Thymus (tissue), 11 donors: ENCODE measurements at regions not wholly inside any gene's neighbourhood (a gene's known extent, or its start where the extent isn't known, plus 50 kb on each side); places are given as distances from the start of the nearest gene placed in this dataset.
"Not testable (repeated sequence)": the region's sequence is repeated elsewhere in the genome, so short reads cannot be mapped to it uniquely, and the experiment has no call there.

Experiments
- DNase-seq, 9 donors: peaks; one replicate each; pipeline ENCODE4 v3.0.0-alpha.2; 2013; ENCODE audit warnings: low spot score in 9 of 9, low read depth in 6 of 9, missing footprints in 1 of 9
- H3K27ac ChIP-seq, 2 donors: one replicate each; pipeline ENCODE4 v1.5.1; 2013; ENCODE audit warnings: control low read depth in 1 of 2, low read depth in 1 of 2, low read length in 1 of 2, mild to moderate bottlenecking in 1 of 2, moderate library complexity in 1 of 2
- H3K27me3 ChIP-seq, 2 donors: one replicate each; pipeline ENCODE4 v1.5.1; 2013; ENCODE audit warnings: low read length in 1 of 2; ENCODE audit not compliant: control insufficient read depth in 2 of 2, insufficient read depth in 1 of 2
- H3K36me3 ChIP-seq, 2 donors: one replicate each; pipeline ENCODE4 v1.5.1; 2013; ENCODE audit warnings: low read length in 1 of 2, mild to moderate bottlenecking in 1 of 2, moderate library complexity in 1 of 2; ENCODE audit not compliant: control insufficient read depth in 2 of 2, insufficient read depth in 2 of 2
- H3K4me1 ChIP-seq, 2 donors: one replicate each; pipeline ENCODE4 v1.5.1; 2013; ENCODE audit warnings: low read length in 2 of 2; ENCODE audit not compliant: control insufficient read depth in 2 of 2, insufficient read depth in 2 of 2
- H3K4me3 ChIP-seq, 2 donors: one replicate each; pipeline ENCODE4 v1.5.1; 2013; ENCODE audit warnings: low read length in 2 of 2, control low read depth in 1 of 2, mild to moderate bottlenecking in 1 of 2
- H3K9me3 ChIP-seq, 2 donors: one replicate each; pipeline ENCODE4 v1.5.1; 2013; ENCODE audit warnings: low read length in 1 of 2, mild to moderate bottlenecking in 1 of 2; ENCODE audit not compliant: control insufficient read depth in 2 of 2, insufficient read depth in 1 of 2
- WGBS: extraction: QIAGEN DNeasy Blood & Tissue Kit; methylation state at CpG from one replicate; pipeline ENCODE4 v1.1.7; 2013; 5-methylcytosine and 5-hydroxymethylcytosine counted together
- donor health status: healthy.

- Histone ChIP-seq H3K9me3 (no peaks in the 10 kb centered on the region), H3K27me3 (peaks cover 0 to 7% of the 10 kb centered on the region in 2 donors), H3K4me1 (peaks cover 0 to 5% of the 10 kb centered on the region in 2 donors), H3K27ac (no peak overlapping the region), H3K36me3 (no peaks in the 10 kb centered on the region), H3K4me3 (no peak overlapping the region)
- 95% methylated on average over 6 of the region's 6 CpGs for WGBS
- no peak for DNase-seq
These were observed 204.9 kb upstream of the LINGO1 start for GRCh38 chr15:77837649-77838025.

- no peak for DNase-seq
- 88% methylated on average over 12 of the region's 12 CpGs for WGBS
- no peak overlapping the region for H3K4me3 ChIP-seq
- H3K4me1 ChIP-seq, result peaks cover 0 to 11% of the 10 kb centered on the region in 2 donors
- H3K27ac ChIP-seq, result no peak overlapping the region
- H3K36me3 ChIP-seq, result no peaks in the 10 kb centered on the region
- H3K9me3 ChIP-seq, result no peaks in the 10 kb centered on the region
- peaks cover 0 to 7% of the 10 kb centered on the region in 2 donors for H3K27me3 ChIP-seq
These were observed 204.4 kb upstream of the LINGO1 start for GRCh38 chr15:77836906-77837648.

DNA sequence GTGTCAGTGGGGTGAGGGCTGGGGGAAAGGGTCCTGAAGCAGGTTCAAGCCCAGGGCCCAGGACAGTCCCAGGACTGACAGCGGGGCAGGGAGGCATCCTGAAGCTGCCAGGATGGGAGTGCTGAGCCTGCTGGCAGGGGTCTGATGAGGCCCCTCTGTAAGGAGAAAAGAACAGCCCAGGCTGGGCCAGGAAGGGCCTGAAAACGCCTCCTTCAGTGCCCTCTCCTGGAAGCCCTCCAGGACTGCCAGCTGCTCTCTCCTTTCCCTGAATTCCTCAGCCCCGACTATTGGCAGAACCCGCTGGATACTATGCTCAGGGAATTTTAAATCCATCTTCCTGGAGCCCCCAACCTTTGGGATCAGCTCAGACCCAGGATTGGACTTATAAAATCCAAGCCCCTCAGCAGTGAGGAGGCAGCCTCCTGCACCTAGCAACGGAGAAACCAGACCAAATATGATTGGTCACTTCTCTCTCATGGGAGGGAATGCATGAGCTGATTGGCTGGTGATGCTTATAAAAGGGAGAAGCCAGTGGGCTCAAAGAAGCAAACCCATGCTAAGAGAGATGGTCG lies 203.5 kb upstream of the LINGO1 start:
- Histone ChIP-seq H3K27ac (no peak overlapping the region), H3K4me3 (no peak overlapping the region), H3K27me3 (peaks cover 0 to 5% of the 10 kb centered on the region in 2 donors), H3K9me3 (no peaks in the 10 kb centered on the region), H3K4me1 (peaks cover 0 to 13% of the 10 kb centered on the region in 2 donors), H3K36me3 (no peaks in the 10 kb centered on the region)
- DNase-seq, result peak in 5 of 9 donors; percentile 8 to 61 (median 28)
- 82% methylated on average over 6 of the region's 6 CpGs for WGBS

GRCh38 chr15:77834276-77834990 lies 201.7 kb upstream of the LINGO1 start:
- H3K4me1 ChIP-seq, result peaks cover 0 to 24% of the 10 kb centered on the region in 2 donors
- no peak overlapping the region for H3K4me3 ChIP-seq
- no peak for DNase-seq
- no peaks in the 10 kb centered on the region for H3K9me3 ChIP-seq
- 85% methylated on average over 7 of the region's 7 CpGs for WGBS
- no peaks in the 10 kb centered on the region for H3K27me3 ChIP-seq
- no peak overlapping the region for H3K27ac ChIP-seq
- no peaks in the 10 kb centered on the region for H3K36me3 ChIP-seq

DNA sequence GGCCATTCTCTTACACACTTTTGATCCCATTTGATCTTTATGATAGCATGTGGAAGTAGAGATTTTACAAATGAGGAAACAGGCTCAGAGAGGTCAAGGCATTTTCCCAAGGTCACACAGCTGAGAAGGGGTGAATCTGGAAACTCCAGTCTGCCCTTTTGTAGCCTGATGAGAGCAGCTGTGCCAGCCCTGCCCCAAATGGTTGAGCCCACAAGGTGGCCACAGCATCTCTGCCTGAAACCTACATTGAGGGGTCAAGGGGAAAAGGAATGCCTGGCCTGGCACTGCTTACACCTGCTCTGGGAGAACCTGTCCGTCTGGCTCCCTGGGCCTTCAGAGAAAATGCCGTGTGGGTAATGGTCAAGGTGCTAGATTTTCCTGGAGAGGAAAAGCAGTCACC lies 200.2 kb upstream of the LINGO1 start:
- no peak for DNase-seq
- no peaks in the 10 kb centered on the region for H3K27me3 ChIP-seq
- no peaks in the 10 kb centered on the region for H3K9me3 ChIP-seq
- H3K27ac ChIP-seq, result no peak overlapping the region
- no peak overlapping the region for H3K4me3 ChIP-seq
- H3K4me1 ChIP-seq, result peaks cover 0 to 24% of the 10 kb centered on the region in 2 donors
- 95% methylated on average over 2 of the region's 2 CpGs for WGBS
- H3K36me3 ChIP-seq, result no peaks in the 10 kb centered on the region

DNA sequence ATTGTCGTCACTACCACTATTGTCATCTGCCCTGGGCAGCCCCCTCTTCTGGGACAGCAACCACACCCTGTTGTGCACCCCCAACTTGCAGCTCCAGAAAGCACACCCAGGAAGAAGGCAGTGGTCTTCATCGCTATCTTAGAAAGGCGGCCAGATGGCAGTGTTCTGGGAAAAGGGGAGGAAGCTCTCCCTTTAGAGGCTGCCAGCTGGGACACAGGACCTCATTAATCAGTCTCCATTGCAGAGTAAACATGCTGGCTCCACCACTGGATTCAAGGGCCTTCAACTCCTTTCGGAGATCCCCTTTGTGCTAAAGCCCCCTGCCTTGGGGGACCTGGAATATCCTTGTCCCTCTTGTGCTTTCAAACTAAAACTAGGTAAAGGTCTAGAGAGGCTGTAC lies 199.3 kb upstream of the LINGO1 start:
- Histone ChIP-seq H3K27me3 (no peaks in the 10 kb centered on the region), H3K36me3 (no peaks in the 10 kb centered on the region), H3K4me1 (peaks cover 0 to 24% of the 10 kb centered on the region in 2 donors), H3K27ac (no peak overlapping the region), H3K4me3 (no peak overlapping the region), H3K9me3 (no peaks in the 10 kb centered on the region)
- 80% methylated on average over 4 of the region's 4 CpGs for WGBS
- DNase-seq, result no peak

- H3K4me3 ChIP-seq, result no peak overlapping the region
- peak in 2 of 9 donors; percentile 10 to 43 for DNase-seq
- H3K4me1 ChIP-seq, result peaks cover 0 to 24% of the 10 kb centered on the region in 2 donors
- WGBS, result 33% methylated on average over 5 of the region's 5 CpGs
- H3K36me3 ChIP-seq, result no peaks in the 10 kb centered on the region
- H3K9me3 ChIP-seq, result no peaks in the 10 kb centered on the region
- no peaks in the 10 kb centered on the region for H3K27me3 ChIP-seq
- H3K27ac ChIP-seq, result no peak overlapping the region
These were observed 197.3 kb upstream of the LINGO1 start for GRCh38 chr15:77830051-77830468.

DNA sequence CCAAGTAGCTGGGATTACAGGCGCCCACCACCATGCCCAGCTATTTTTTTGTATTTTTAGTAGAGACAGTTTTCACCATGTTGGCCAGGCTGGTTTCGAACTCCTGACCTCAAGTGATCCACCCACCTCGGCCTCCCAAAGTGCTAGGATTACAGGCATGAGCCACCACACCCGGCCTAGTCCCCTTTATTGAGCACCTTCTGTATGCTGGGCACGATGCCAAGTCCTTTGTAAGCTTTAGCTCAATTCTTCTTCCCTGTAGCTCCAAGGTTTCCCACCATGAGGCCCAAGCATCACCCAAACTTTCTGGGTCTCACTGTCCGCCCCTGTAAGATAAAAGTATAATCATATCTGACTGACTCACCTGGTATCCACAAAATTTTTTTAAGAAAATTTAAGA lies 196.6 kb upstream of the LINGO1 start:
- DNase-seq, H3K36me3 ChIP-seq, H3K27ac ChIP-seq, H3K9me3 ChIP-seq, H3K4me3 ChIP-seq, H3K27me3 ChIP-seq: not testable (repeated sequence)
- 97% methylated on average over 6 of the region's 6 CpGs for WGBS
- peaks cover 0 to 24% of the 10 kb centered on the region in 2 donors for H3K4me1 ChIP-seq

- H3K27me3 ChIP-seq, result peaks cover 0 to 7% of the 10 kb centered on the region in 2 donors
- peaks cover 0 to 21% of the 10 kb centered on the region in 2 donors for H3K4me1 ChIP-seq
- no peaks in the 10 kb centered on the region for H3K9me3 ChIP-seq
- no peaks in the 10 kb centered on the region for H3K36me3 ChIP-seq
- H3K4me3 ChIP-seq, result no peak overlapping the region
- no peak for DNase-seq
- WGBS, result over 99% methylated on average over 4 of the region's 4 CpGs
- H3K27ac ChIP-seq, result no peak overlapping the region
These were observed 195.1 kb upstream of the LINGO1 start for GRCh38 chr15:77827860-77828259.
